SK-N-SH treated with all-trans-retinoic acid at 6 μM for 48 hours (cell line): ENCODE measurements at regions not wholly inside any gene's neighbourhood (a gene's known extent, or its start where the extent isn't known, plus 50 kb on each side); places are given as distances from the start of the nearest gene placed in this dataset.

Source experiments
- ZC3H10 ChIP-seq: fragments of 250-450 bp; sonication (Bioruptor Pico); IDR thresholded peaks from 2 replicates; pipeline ENCODE4 v1.5.1; 2021; ENCODE audit warnings: mild to moderate bottlenecking, moderate library complexity
- ZNF8 ChIP-seq: fragments of 450-650 bp; formaldehyde crosslinking; IDR thresholded peaks from 2 replicates; pipeline ENCODE4 v1.5.0; 2020; ENCODE audit warnings: mild to moderate bottlenecking, moderate library complexity

GRCh38 chr3:8319935-8320634, 181.5 kb upstream of the LMCD1 start:
- TF ChIP-seq ZC3H10 (CRISPR knock-in tag) (no peak), ZNF8 (no peak)
